WTC11 (cell line): ENCODE measurements at regions not wholly inside any gene's neighbourhood (a gene's known extent, or its start where the extent isn't known, plus 50 kb on each side); places are given as distances from the start of the nearest gene placed in this dataset.

Experiments used
- ATAC-seq: fragments of 200-7000 bp; cut with Tn5 transposase; 2 replicates; pipeline ENCODE4 v1.10.0; 2021; ENCODE audit warnings: mild to moderate bottlenecking, moderate library complexity
- CTCF ChIA-PET: fragments of 300-600 bp; sonication (Branson Sonifier 250); formaldehyde crosslinking; loops from one replicate; lab custom pipeline; 2021; ENCODE audit warnings: antibody characterized with exemption; lab: Charles Lee
- POLR2A ChIA-PET: fragments of 350-600 bp; sonication (Branson Sonifier 250); formaldehyde crosslinking; loops from one replicate; lab custom pipeline; 2021; ENCODE audit warnings: antibody characterized with exemption; lab: Charles Lee
- DNase-seq: peaks from one replicate; pipeline ENCODE4 v3.0.0; 2021; ENCODE audit warnings: low spot score
- H3K27ac Mint-ChIP-seq: 2 replicates; pipeline ENCODE4 v1.8.0; 2021; ENCODE audit warnings: mixed read lengths
- H3K27me3 Mint-ChIP-seq: 2 replicates; pipeline ENCODE4 v1.8.0; 2021; ENCODE audit warnings: low read depth, mild to moderate bottlenecking, moderate library complexity, mixed read lengths
- H3K36me3 Mint-ChIP-seq: 2 replicates; pipeline ENCODE4 v1.8.0; 2021; ENCODE audit warnings: mixed read lengths
- H3K4me1 Mint-ChIP-seq: 2 replicates; pipeline ENCODE4 v1.8.0; 2022; ENCODE audit warnings: mixed read lengths
- H3K4me3 Mint-ChIP-seq: 2 replicates; pipeline ENCODE4 v1.8.0; 2021; ENCODE audit warnings: mild to moderate bottlenecking, moderate library complexity, mixed read lengths
- H3K9me3 Mint-ChIP-seq: 2 replicates; pipeline ENCODE4 v1.8.0; 2021; ENCODE audit warnings: mixed read lengths
- ATF1 ChIP-seq: sonication (generic); formaldehyde crosslinking; IDR thresholded peaks from 2 replicates; pipeline ENCODE4 v1.8.1; 2023; ENCODE audit warnings: mild to moderate bottlenecking, moderate library complexity, missing genetic modification reagents
- E2F5 ChIP-seq: sonication (generic); formaldehyde crosslinking; IDR thresholded peaks from 2 replicates; pipeline ENCODE4 v1.8.1; 2022; ENCODE audit warnings: mild to moderate bottlenecking, moderate library complexity, missing genetic modification reagents
- ETV6 ChIP-seq: sonication (generic); formaldehyde crosslinking; IDR thresholded peaks from 2 replicates; pipeline ENCODE4 v1.8.1; 2022; ENCODE audit warnings: mild to moderate bottlenecking, missing genetic modification reagents
- FOXP1 ChIP-seq: sonication (generic); formaldehyde crosslinking; IDR thresholded peaks from 2 replicates; pipeline ENCODE4 v1.8.0; 2022; ENCODE audit warnings: missing genetic modification reagents, mild to moderate bottlenecking, moderate library complexity, borderline replicate concordance
- GABPB1 ChIP-seq: sonication (generic); formaldehyde crosslinking; IDR thresholded peaks from 2 replicates; pipeline ENCODE4 v1.8.1; 2023; ENCODE audit warnings: mild to moderate bottlenecking, missing genetic modification reagents
- JAZF1 ChIP-seq: fragments of 250-450 bp; sonication (Bioruptor Pico); IDR thresholded peaks from 2 replicates; pipeline ENCODE4 v1.9.0; 2021; ENCODE audit warnings: moderate library complexity, mild to moderate bottlenecking, inconsistent platforms
- JUN ChIP-seq: sonication (generic); formaldehyde crosslinking; IDR thresholded peaks from 2 replicates; pipeline ENCODE4 v1.8.0; 2023; ENCODE audit warnings: mild to moderate bottlenecking, missing genetic modification reagents
- NFE2L1 ChIP-seq: sonication (generic); formaldehyde crosslinking; IDR thresholded peaks from 2 replicates; pipeline ENCODE4 v1.8.1; 2023; ENCODE audit warnings: missing genetic modification reagents
- NR1H2 ChIP-seq: sonication (generic); formaldehyde crosslinking; IDR thresholded peaks from 2 replicates; pipeline ENCODE4 v1.9.0; 2021; ENCODE audit warnings: mild to moderate bottlenecking, moderate library complexity, missing genetic modification reagents
- OVOL2 ChIP-seq: fragments of 250-450 bp; sonication (Bioruptor Pico); IDR thresholded peaks from 2 replicates; pipeline ENCODE4 v1.9.0; 2021; ENCODE audit warnings: mild to moderate bottlenecking, borderline replicate concordance
- SOX15 ChIP-seq: fragments of 250-450 bp; sonication (Bioruptor Pico); IDR thresholded peaks from 2 replicates; pipeline ENCODE4 v1.9.0; 2021; ENCODE audit warnings: mild to moderate bottlenecking
- SP1 ChIP-seq: sonication (generic); formaldehyde crosslinking; conservative IDR thresholded peaks from 2 replicates; pipeline ENCODE4 v1.8.1; 2022; ENCODE audit warnings: missing genetic modification reagents
- TEAD1 ChIP-seq: sonication (generic); formaldehyde crosslinking; IDR thresholded peaks from 2 replicates; pipeline ENCODE4 v1.8.0; 2022; ENCODE audit warnings: mild to moderate bottlenecking, missing genetic modification reagents
- ZBTB21 ChIP-seq: sonication (generic); formaldehyde crosslinking; IDR thresholded peaks from 2 replicates; pipeline ENCODE4 v1.8.1; 2023; ENCODE audit warnings: mild to moderate bottlenecking, missing genetic modification reagents, borderline replicate concordance
- ZNF138 ChIP-seq: sonication (generic); formaldehyde crosslinking; conservative IDR thresholded peaks from 2 replicates; pipeline ENCODE4 v1.8.1; 2022; ENCODE audit warnings: mild to moderate bottlenecking, moderate library complexity, missing genetic modification reagents
- ZNF219 ChIP-seq: sonication (generic); formaldehyde crosslinking; IDR thresholded peaks from 2 replicates; pipeline ENCODE4 v1.8.0; 2023; ENCODE audit warnings: missing genetic modification reagents, mild to moderate bottlenecking, borderline replicate concordance
- ZNF396 ChIP-seq: fragments of 250-450 bp; sonication (Bioruptor Pico); IDR thresholded peaks from 2 replicates; pipeline ENCODE4 v1.8.0; 2021; ENCODE audit warnings: mild to moderate bottlenecking, moderate library complexity, borderline replicate concordance
- ZNF425 ChIP-seq: fragments of 250-450 bp; sonication (Bioruptor Pico); conservative IDR thresholded peaks from 2 replicates; pipeline ENCODE4 v1.9.0; 2021; ENCODE audit warnings: mild to moderate bottlenecking
- TF ChIP-seq, protein P1 (sequence below): fragments of 250-450 bp; sonication (Bioruptor Pico); IDR thresholded peaks from 2 replicates; pipeline ENCODE4 v2.1.2; 2022; ENCODE audit warnings: mild to moderate bottlenecking, moderate library complexity
- TF ChIP-seq, protein P2 (sequence below): sonication (generic); formaldehyde crosslinking; conservative IDR thresholded peaks from 2 replicates; pipeline ENCODE4 v1.8.1; 2023; ENCODE audit warnings: mild to moderate bottlenecking, low read depth, missing genetic modification reagents, moderate library complexity
- TF ChIP-seq, protein P3 (sequence below): sonication (generic); formaldehyde crosslinking; IDR thresholded peaks from 2 replicates; pipeline ENCODE4 v1.8.0; 2023; ENCODE audit warnings: missing genetic modification reagents

- DNase-seq = no peak
- TF ChIP-seq ZNF138 (no peak), SOX15 (CRISPR knock-in tag) (no peak), TEAD1 (CRISPR knock-in tag) (no peak)
- no peak for ATAC-seq
- Mint-ChIP-seq H3K27ac (no peak overlapping the region), H3K27me3 (no peaks in the 10 kb centered on the region), H3K36me3 (no peaks in the 10 kb centered on the region), H3K4me3 (no peak overlapping the region), H3K9me3 (peaks cover 19% of the 10 kb centered on the region), H3K4me1 (peaks cover 6% of the 10 kb centered on the region)
- ChIA-PET CTCF (no interaction called here), POLR2A (no interaction called here)
Measured at GRCh38 chr2:150001788-150002187, 414.2 kb upstream of the MMADHC start.

DNA sequence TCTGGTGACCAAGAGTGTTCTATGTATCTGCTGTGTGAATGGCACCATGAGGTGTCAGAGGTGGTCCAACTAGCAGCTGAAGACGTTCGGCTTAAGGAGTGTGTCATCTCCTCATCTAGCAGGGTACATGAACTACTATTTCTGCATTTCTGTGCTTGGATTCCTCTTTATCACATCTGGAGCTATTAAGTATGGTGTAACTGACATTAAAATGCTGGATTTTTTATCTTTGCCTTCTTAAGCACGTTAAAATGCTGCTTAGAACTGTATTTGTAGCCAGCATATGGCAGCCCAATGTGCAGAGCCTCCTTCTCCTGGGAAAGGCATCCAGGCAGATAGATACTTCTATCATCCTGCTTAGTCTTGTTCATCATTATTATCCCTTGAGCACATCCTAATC lies 409.3 kb upstream of the MMADHC start:
- H3K27ac Mint-ChIP-seq = no peak overlapping the region
- no peak for TF ChIP-seq ZNF425
- TF ChIP-seq ZNF138 = no peak
- no peak for TF ChIP-seq NFE2L1 (CRISPR knock-in tag)
- TF ChIP-seq FOXP1 (CRISPR knock-in tag) = no peak
- no peak for TF ChIP-seq SP1 (CRISPR knock-in tag)
- no peak for TF ChIP-seq ATF1 (CRISPR knock-in tag)
- TF ChIP-seq OVOL2 (CRISPR knock-in tag) = no peak
- no peak for TF ChIP-seq GABPB1
- no peak for TF ChIP-seq JAZF1 (CRISPR knock-in tag)
- TF ChIP-seq ETV6 = no peak
- TF ChIP-seq E2F5 (CRISPR knock-in tag) = no peak
- no peak for TF ChIP-seq ZBTB21 (CRISPR knock-in tag)
- no peak for TF ChIP-seq JUN
- no peak for TF ChIP-seq ZNF396 (CRISPR knock-in tag)
- TF ChIP-seq, protein P1, sequence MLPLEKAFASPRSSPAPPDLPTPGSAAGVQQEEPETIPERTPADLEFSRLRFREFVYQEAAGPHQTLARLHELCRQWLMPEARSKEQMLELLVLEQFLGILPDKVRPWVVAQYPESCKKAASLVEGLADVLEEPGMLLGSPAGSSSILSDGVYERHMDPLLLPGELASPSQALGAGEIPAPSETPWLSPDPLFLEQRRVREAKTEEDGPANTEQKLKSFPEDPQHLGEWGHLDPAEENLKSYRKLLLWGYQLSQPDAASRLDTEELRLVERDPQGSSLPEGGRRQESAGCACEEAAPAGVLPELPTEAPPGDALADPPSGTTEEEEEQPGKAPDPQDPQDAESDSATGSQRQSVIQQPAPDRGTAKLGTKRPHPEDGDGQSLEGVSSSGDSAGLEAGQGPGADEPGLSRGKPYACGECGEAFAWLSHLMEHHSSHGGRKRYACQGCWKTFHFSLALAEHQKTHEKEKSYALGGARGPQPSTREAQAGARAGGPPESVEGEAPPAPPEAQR (CRISPR knock-in tag) = no peak
- TF ChIP-seq ZNF219 = no peak
- TF ChIP-seq, protein P2, sequence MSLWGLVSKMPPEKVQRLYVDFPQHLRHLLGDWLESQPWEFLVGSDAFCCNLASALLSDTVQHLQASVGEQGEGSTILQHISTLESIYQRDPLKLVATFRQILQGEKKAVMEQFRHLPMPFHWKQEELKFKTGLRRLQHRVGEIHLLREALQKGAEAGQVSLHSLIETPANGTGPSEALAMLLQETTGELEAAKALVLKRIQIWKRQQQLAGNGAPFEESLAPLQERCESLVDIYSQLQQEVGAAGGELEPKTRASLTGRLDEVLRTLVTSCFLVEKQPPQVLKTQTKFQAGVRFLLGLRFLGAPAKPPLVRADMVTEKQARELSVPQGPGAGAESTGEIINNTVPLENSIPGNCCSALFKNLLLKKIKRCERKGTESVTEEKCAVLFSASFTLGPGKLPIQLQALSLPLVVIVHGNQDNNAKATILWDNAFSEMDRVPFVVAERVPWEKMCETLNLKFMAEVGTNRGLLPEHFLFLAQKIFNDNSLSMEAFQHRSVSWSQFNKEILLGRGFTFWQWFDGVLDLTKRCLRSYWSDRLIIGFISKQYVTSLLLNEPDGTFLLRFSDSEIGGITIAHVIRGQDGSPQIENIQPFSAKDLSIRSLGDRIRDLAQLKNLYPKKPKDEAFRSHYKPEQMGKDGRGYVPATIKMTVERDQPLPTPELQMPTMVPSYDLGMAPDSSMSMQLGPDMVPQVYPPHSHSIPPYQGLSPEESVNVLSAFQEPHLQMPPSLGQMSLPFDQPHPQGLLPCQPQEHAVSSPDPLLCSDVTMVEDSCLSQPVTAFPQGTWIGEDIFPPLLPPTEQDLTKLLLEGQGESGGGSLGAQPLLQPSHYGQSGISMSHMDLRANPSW (CRISPR knock-in tag) = no peak
- TF ChIP-seq, protein P3, sequence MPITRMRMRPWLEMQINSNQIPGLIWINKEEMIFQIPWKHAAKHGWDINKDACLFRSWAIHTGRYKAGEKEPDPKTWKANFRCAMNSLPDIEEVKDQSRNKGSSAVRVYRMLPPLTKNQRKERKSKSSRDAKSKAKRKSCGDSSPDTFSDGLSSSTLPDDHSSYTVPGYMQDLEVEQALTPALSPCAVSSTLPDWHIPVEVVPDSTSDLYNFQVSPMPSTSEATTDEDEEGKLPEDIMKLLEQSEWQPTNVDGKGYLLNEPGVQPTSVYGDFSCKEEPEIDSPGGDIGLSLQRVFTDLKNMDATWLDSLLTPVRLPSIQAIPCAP (CRISPR knock-in tag) = no peak
- TF ChIP-seq SOX15 (CRISPR knock-in tag) = no peak
- no peak for TF ChIP-seq NR1H2 (CRISPR knock-in tag)
- DNase-seq (no peak), ATAC-seq (no peak)
- H3K9me3 Mint-ChIP-seq = peaks cover 30% of the 10 kb centered on the region
- CTCF ChIA-PET = no interaction called here
- H3K36me3 Mint-ChIP-seq = no peaks in the 10 kb centered on the region
- POLR2A ChIA-PET = no interaction called here
- H3K27me3 Mint-ChIP-seq = no peaks in the 10 kb centered on the region
- H3K4me3 Mint-ChIP-seq = no peak overlapping the region
- no peaks in the 10 kb centered on the region for H3K4me1 Mint-ChIP-seq
